CD14-positive monocyte (primary cell): ENCODE measurements at regions not wholly inside any gene's neighbourhood (a gene's known extent, or its start where the extent isn't known, plus 50 kb on each side); places are given as distances from the start of the nearest gene placed in this dataset.

Source experiments
- DNase-seq, 3 donors: peaks; one replicate each; pipeline ENCODE4 v3.0.0-alpha.2; 2011 to 2022
- H2AFZ ChIP-seq: 2 replicates; pipeline ENCODE4 v1.6.0; 2012; ENCODE audit warnings: mild to moderate bottlenecking, low read depth, low read length, inconsistent platforms; ENCODE audit not compliant: insufficient read depth, poor library complexity, severe bottlenecking
- H3K27ac ChIP-seq, 2 donors: 1 replicate in 1 of 2; 2 replicates in 1 of 2; pipeline ENCODE4 v1.5.1; 2012 to 2013; ENCODE audit warnings: low read length in 2 of 2, control low read depth in 1 of 2, inconsistent platforms in 1 of 2, low read depth in 1 of 2, mild to moderate bottlenecking in 1 of 2
- H3K27me3 ChIP-seq, 2 donors: one replicate each; pipeline versions ENCODE4 v1.6.0 to v1.6.1; 2011 to 2013; ENCODE audit warnings: low read length in 2 of 2; ENCODE audit not compliant: control insufficient read depth in 2 of 2, insufficient read depth in 2 of 2
- H3K36me3 ChIP-seq, 2 donors: replicated peaks in 1 of 2; 1 replicate in 1 of 2; 2 replicates in 1 of 2; pipeline versions ENCODE4 v1.5.1 to v1.6.1; 2012 to 2013; ENCODE audit warnings: low read length in 2 of 2, control low read depth in 1 of 2, inconsistent platforms in 1 of 2, mild to moderate bottlenecking in 1 of 2; ENCODE audit not compliant: insufficient read depth in 2 of 2, control insufficient read depth in 1 of 2
- H3K4me1 ChIP-seq, 2 donors: 1 replicate in 1 of 2; 2 replicates in 1 of 2; pipeline versions ENCODE4 v1.5.1 to v1.6.1; 2012 to 2013; ENCODE audit warnings: low read length in 2 of 2, control low read depth in 1 of 2, inconsistent platforms in 1 of 2, mild to moderate bottlenecking in 1 of 2, moderate library complexity in 1 of 2; ENCODE audit not compliant: insufficient read depth in 2 of 2, control insufficient read depth in 1 of 2
- H3K4me2 ChIP-seq: replicated peaks from 2 replicates; pipeline ENCODE3; 2012; ENCODE audit warnings: low read length, moderate library complexity, mild to moderate bottlenecking; ENCODE audit not compliant: poor library complexity, severe bottlenecking; ENCODE audit errors: extremely low read depth
- H3K4me3 ChIP-seq, 3 experiments: fragments of 200-600 bp in 1 of 3; sonication (generic) in 1 of 3; replicated peaks in 1 of 3; 1 replicate in 2 of 3; 2 replicates in 1 of 3; pipeline ENCODE4 v1.5.1; 2011 to 2013; ENCODE audit warnings: low read length in 3 of 3, mild to moderate bottlenecking in 3 of 3, control low read depth in 2 of 3, low read depth in 2 of 3, inconsistent platforms in 1 of 3, moderate library complexity in 1 of 3
- H3K79me2 ChIP-seq: 2 replicates; pipeline ENCODE4 v1.6.0; 2012; ENCODE audit warnings: mild to moderate bottlenecking, control low read depth, inconsistent platforms, low read length, moderate library complexity; ENCODE audit not compliant: insufficient read depth
- H3K9ac ChIP-seq: 2 replicates; pipeline ENCODE4 v1.6.0; 2017; ENCODE audit warnings: low read length, mild to moderate bottlenecking; ENCODE audit not compliant: insufficient read depth, poor library complexity, severe bottlenecking
- H3K9me3 ChIP-seq, 2 donors: replicated peaks in 1 of 2; 1 replicate in 1 of 2; 2 replicates in 1 of 2; pipeline versions ENCODE4 v1.5.1 to v1.6.1; 2012 to 2013; ENCODE audit warnings: low read length in 2 of 2, control low read depth in 1 of 2; ENCODE audit not compliant: control insufficient read depth in 1 of 2, insufficient read depth in 1 of 2
- H4K20me1 ChIP-seq: 2 replicates; pipeline ENCODE4 v1.6.0; 2012; ENCODE audit warnings: mild to moderate bottlenecking, low read length, control low read depth, moderate library complexity; ENCODE audit not compliant: insufficient read depth
- H3K27ac Mint-ChIP-seq, 7 donors: one replicate each; pipeline ENCODE4 v1.8.0; 2020; ENCODE audit warnings: mild to moderate bottlenecking in 7 of 7, mixed read lengths in 7 of 7, moderate library complexity in 6 of 7, inconsistent platforms in 2 of 7
- H3K27me3 Mint-ChIP-seq, 3 donors: one replicate each; pipeline ENCODE4 v1.8.0; 2021 to 2022; ENCODE audit warnings: low read depth in 3 of 3, mild to moderate bottlenecking in 3 of 3, mixed read lengths in 3 of 3, moderate library complexity in 3 of 3, inconsistent platforms in 1 of 3
- H3K36me3 Mint-ChIP-seq, 2 donors: one replicate each; pipeline ENCODE4 v1.8.0; 2020; ENCODE audit warnings: mixed read lengths in 2 of 2, inconsistent platforms in 1 of 2, mild to moderate bottlenecking in 1 of 2
- H3K4me1 Mint-ChIP-seq: one replicate; pipeline ENCODE4 v1.8.0; 2020; ENCODE audit warnings: mild to moderate bottlenecking, mixed read lengths
- H3K4me3 Mint-ChIP-seq, 2 donors: one replicate each; pipeline ENCODE4 v1.8.0; 2020; ENCODE audit warnings: mild to moderate bottlenecking in 2 of 2, mixed read lengths in 2 of 2, moderate library complexity in 1 of 2
- H3K9me3 Mint-ChIP-seq, 7 donors: one replicate each; pipeline ENCODE4 v1.8.0; 2020 to 2022; ENCODE audit warnings: mixed read lengths in 7 of 7, mild to moderate bottlenecking in 6 of 7, moderate library complexity in 6 of 7, inconsistent platforms in 2 of 7
- CTCF ChIP-seq: fragments of 200-600 bp; IDR thresholded peaks from one replicate; pipeline ENCODE4 v1.8.0; 2022; ENCODE audit warnings: antibody characterized with exemption, mild to moderate bottlenecking
- WGBS: methylation state at CpG from one replicate; pipeline ENCODE4 v1.1.5; 2013; ENCODE audit warnings: missing lambda C conversion rate; ENCODE audit not compliant: insufficient coverage; 5-methylcytosine and 5-hydroxymethylcytosine counted together
- intact Hi-C, 2 donors: fragments of 100-400 bp; cut with micrococcal nuclease; formaldehyde crosslinking; loops; one replicate each; pipeline versions ENCODE4 v1.15.0 to v1.15.1; 2023

DNA sequence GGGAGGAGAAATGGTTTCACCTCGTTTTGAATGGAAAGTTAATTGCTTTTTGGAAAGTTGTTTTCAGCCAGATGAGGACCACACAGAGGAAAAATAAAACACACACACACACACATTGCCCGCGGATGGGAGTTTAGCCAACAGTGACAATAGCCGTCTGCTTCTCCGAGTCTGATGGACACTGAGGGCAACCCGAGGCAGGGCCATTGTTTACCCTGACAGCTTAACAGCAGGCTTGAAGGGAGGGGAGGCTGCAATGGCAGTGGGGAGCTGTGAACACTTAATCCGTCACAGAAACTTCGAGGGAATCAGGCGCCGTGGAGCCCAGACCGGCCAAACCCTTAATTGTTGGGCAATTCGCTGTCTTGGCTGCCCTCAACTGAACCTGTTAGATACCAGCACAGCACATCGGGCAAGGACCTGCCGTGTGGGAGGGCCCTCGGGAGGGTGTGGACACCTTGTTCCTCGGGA is 145.9 kb downstream of the ACKR3 start:
- Histone ChIP-seq H3K4me2 (peak overlapping the region; percentile 45), H3K9ac (no peak overlapping the region), H3K9me3 (no peaks in the 10 kb centered on the region), H3K27ac (no peak overlapping the region), H3K4me3 (peak overlapping the region in 1 of 3 experiments; percentile 37), H2AFZ (no peak overlapping the region), H3K79me2 (no peaks in the 10 kb centered on the region), H3K36me3 (no peaks in the 10 kb centered on the region), H3K27me3 (peaks cover 6 to 30% of the 10 kb centered on the region in 2 donors), H4K20me1 (no peaks in the 10 kb centered on the region), H3K4me1 (peaks cover 41 to 53% of the 10 kb centered on the region in 2 donors)
- Mint-ChIP-seq H3K4me3 (peak overlapping the region; percentile 47 to 80), H3K36me3 (peaks cover 0 to 4% of the 10 kb centered on the region in 2 donors), H3K27me3 (peaks cover 16 to 30% (median 23%) of the 10 kb centered on the region in 3 donors), H3K4me1 (peaks cover 51% of the 10 kb centered on the region), H3K9me3 (peaks cover 0 to 4% (median 0%) of the 10 kb centered on the region in 7 donors), H3K27ac (peak overlapping the region in 3 of 7 donors; percentile 42 to 68 (median 53))
- TF ChIP-seq CTCF: no peak
- intact Hi-C loops: no loop called here
- WGBS: 50% methylated on average over 14 of the region's 16 CpGs
- peak in 1 of 3 donors; percentile 24 for DNase-seq

- Mint-ChIP-seq H3K27ac (no peak overlapping the region), H3K4me1 (peaks cover 36% of the 10 kb centered on the region), H3K9me3 (peaks cover 0 to 4% (median 0%) of the 10 kb centered on the region in 7 donors), H3K27me3 (peaks cover 21 to 36% (median 23%) of the 10 kb centered on the region in 3 donors), H3K4me3 (no peak overlapping the region), H3K36me3 (no peaks in the 10 kb centered on the region)
- Histone ChIP-seq H3K79me2 (no peaks in the 10 kb centered on the region), H3K27ac (no peak overlapping the region), H2AFZ (no peak overlapping the region), H3K9ac (no peak overlapping the region), H3K4me1 (peaks cover 25 to 37% of the 10 kb centered on the region in 2 donors), H3K27me3 (peaks cover 6 to 30% of the 10 kb centered on the region in 2 donors), H3K36me3 (no peaks in the 10 kb centered on the region), H4K20me1 (no peaks in the 10 kb centered on the region), H3K4me2 (no peak overlapping the region), H3K4me3 (no peak overlapping the region), H3K9me3 (no peaks in the 10 kb centered on the region)
- intact Hi-C loops: no loop called here
- TF ChIP-seq CTCF: no peak
- WGBS: no CpG with 5 or more reads among the region's 3 CpGs
- no peak for DNase-seq
Measured at GRCh38 chr2:236717120-236717519, 147.5 kb downstream of the ACKR3 start.
